SHP77 (cell line): ENCODE measurements at regions not wholly inside any gene's neighbourhood (a gene's known extent, or its start where the extent isn't known, plus 50 kb on each side); places are given as distances from the start of the nearest gene placed in this dataset.

Experiments used
- DNase-seq, 2 experiments: peaks; one replicate each; lab custom pipeline; 2025; lab: John Stamatoyannopoulos, UW

GRCh38 chr22:48376936-48377712 lies 1450.5 kb downstream of the BRD1 start:
- DNase-seq: no peak

GRCh38 chr22:48376428-48376827 lies 1451.2 kb downstream of the BRD1 start:
- no peak for DNase-seq

- no peak for DNase-seq
These were observed 1454.0 kb downstream of the BRD1 start for GRCh38 chr22:48373626-48374173.

GRCh38 chr22:48372390-48372789 lies 1455.3 kb downstream of the BRD1 start:
- no peak for DNase-seq

GRCh38 chr22:48371391-48371790 lies 1456.3 kb downstream of the BRD1 start:
- DNase-seq: no peak

GRCh38 chr22:48370508-48371325 lies 1457.0 kb downstream of the BRD1 start:
- no peak for DNase-seq

- no peak for DNase-seq
These were observed 1457.7 kb downstream of the BRD1 start for GRCh38 chr22:48369789-48370507.

- DNase-seq: no peak
These were observed 1458.6 kb downstream of the BRD1 start for GRCh38 chr22:48368975-48369525.

GRCh38 chr22:48367731-48368130 lies 1459.9 kb downstream of the BRD1 start:
- no peak for DNase-seq

GRCh38 chr22:48366591-48366990 lies 1461.1 kb downstream of the BRD1 start:
- no peak for DNase-seq

GRCh38 chr22:48366056-48366455 lies 1461.6 kb downstream of the BRD1 start:
- no peak for DNase-seq

GRCh38 chr22:48365386-48365785 lies 1462.3 kb downstream of the BRD1 start:
- no peak for DNase-seq

- DNase-seq: no peak
These were observed 1464.8 kb downstream of the BRD1 start for GRCh38 chr22:48362721-48363404.

GRCh38 chr22:48361099-48361639 lies 1466.5 kb downstream of the BRD1 start:
- no peak for DNase-seq

- no peak for DNase-seq
These were observed 1468.1 kb downstream of the BRD1 start for GRCh38 chr22:48359613-48359965.

GRCh38 chr22:48358886-48359612 lies 1468.6 kb downstream of the BRD1 start:
- no peak for DNase-seq

- DNase-seq: no peak
These were observed 1469.7 kb downstream of the BRD1 start for GRCh38 chr22:48357961-48358360.

- no peak for DNase-seq
These were observed 1470.5 kb downstream of the BRD1 start for GRCh38 chr22:48357196-48357595.

- DNase-seq: no peak
These were observed 1470.9 kb downstream of the BRD1 start for GRCh38 chr22:48356731-48357130.

GRCh38 chr22:48354096-48354495 lies 1473.6 kb downstream of the BRD1 start:
- DNase-seq: no peak
